ENCODE measurements at regions not wholly inside any gene's neighbourhood (a gene's known extent, or its start where the extent isn't known, plus 50 kb on each side); places are given as distances from the start of the nearest gene placed in this dataset.

DNA sequence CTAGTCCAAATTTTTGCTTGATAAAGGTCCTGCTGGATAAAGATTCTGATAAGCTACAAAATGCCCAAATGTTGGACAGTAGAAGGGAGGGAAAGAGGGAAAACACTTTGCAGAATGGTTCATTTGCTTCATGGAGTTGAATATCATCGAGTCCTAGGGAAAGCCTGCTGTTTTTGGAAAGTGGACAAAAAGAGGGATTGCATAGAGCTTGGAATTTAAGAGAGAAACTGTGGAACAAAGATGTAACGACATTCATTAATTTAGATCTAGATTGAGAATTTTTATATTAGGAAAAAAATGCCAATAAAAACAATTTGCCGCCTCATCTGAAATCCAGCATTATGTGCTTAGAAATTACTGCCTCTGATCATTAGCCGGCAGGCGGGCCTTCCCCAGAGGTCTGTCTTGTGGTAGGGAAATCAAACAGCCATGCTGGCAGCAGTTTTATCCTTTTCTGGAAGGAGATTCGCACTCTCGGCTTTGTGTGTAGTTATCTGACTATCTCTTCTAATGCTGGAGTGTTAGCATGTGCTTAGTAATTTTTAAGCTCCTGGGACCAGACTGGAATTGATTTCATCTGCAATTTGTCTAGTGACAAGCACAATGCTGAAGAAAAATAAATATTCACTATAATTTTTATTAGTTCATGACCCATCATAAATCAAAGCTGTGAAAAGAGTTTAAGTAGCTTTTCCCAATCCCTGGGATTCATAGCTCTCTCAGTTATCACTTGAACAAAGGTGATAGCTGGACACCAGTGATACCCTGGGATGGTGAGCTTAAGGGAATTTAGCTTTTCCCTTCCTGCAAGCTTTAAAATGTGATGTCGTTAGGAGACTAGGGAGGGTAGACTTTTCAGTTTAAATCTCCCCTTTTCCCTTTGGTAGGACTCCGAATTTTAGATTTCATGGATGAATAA lies 329.5 kb downstream of the PRL start:
- TF ChIP-seq, protein P1, sequence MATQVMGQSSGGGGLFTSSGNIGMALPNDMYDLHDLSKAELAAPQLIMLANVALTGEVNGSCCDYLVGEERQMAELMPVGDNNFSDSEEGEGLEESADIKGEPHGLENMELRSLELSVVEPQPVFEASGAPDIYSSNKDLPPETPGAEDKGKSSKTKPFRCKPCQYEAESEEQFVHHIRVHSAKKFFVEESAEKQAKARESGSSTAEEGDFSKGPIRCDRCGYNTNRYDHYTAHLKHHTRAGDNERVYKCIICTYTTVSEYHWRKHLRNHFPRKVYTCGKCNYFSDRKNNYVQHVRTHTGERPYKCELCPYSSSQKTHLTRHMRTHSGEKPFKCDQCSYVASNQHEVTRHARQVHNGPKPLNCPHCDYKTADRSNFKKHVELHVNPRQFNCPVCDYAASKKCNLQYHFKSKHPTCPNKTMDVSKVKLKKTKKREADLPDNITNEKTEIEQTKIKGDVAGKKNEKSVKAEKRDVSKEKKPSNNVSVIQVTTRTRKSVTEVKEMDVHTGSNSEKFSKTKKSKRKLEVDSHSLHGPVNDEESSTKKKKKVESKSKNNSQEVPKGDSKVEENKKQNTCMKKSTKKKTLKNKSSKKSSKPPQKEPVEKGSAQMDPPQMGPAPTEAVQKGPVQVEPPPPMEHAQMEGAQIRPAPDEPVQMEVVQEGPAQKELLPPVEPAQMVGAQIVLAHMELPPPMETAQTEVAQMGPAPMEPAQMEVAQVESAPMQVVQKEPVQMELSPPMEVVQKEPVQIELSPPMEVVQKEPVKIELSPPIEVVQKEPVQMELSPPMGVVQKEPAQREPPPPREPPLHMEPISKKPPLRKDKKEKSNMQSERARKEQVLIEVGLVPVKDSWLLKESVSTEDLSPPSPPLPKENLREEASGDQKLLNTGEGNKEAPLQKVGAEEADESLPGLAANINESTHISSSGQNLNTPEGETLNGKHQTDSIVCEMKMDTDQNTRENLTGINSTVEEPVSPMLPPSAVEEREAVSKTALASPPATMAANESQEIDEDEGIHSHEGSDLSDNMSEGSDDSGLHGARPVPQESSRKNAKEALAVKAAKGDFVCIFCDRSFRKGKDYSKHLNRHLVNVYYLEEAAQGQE (IDR thresholded peaks at IDR 0.05; ENCODE audit: insufficient replicate concordance, low read depth) = no peak
- TF ChIP-seq, protein P2, sequence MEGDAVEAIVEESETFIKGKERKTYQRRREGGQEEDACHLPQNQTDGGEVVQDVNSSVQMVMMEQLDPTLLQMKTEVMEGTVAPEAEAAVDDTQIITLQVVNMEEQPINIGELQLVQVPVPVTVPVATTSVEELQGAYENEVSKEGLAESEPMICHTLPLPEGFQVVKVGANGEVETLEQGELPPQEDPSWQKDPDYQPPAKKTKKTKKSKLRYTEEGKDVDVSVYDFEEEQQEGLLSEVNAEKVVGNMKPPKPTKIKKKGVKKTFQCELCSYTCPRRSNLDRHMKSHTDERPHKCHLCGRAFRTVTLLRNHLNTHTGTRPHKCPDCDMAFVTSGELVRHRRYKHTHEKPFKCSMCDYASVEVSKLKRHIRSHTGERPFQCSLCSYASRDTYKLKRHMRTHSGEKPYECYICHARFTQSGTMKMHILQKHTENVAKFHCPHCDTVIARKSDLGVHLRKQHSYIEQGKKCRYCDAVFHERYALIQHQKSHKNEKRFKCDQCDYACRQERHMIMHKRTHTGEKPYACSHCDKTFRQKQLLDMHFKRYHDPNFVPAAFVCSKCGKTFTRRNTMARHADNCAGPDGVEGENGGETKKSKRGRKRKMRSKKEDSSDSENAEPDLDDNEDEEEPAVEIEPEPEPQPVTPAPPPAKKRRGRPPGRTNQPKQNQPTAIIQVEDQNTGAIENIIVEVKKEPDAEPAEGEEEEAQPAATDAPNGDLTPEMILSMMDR (IDR thresholded peaks at IDR 0.05; ENCODE audit: insufficient read depth, low read length) = no peak
- TF ChIP-seq GABPA (IDR thresholded peaks at IDR 0.05; ENCODE audit: low read depth) = no peak
- DNase-seq (ENCODE audit: low read depth in 1 of 2, low spot score in 1 of 2) = no peak
- H3K27me3 ChIP-seq (ENCODE audit: insufficient read depth, poor library complexity, severe bottlenecking) = no peaks in the 10 kb centered on the region
- H3K27ac ChIP-seq (replicated peaks) = no peak overlapping the region
- no peak overlapping the region for H3K4me3 ChIP-seq (replicated peaks; ENCODE audit: insufficient read depth, low read length)

DNA sequence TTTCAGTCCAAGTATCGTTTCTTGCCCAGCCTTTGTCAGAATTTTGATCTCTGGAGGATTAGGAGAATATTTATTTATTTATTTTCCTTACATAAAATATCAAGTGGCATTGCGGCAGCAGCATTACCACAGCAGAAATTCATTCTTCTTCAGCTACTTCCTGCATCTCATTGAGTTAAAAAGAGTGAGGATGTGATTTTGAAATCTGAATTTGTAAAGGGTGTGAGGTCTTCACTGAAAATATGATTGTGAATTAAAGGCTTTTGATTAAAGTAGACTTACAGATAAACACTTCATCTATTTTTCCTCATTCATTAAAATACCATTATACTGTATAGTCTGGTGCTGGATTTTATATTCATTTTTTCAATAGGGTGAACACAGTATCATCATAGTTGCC lies 328.4 kb downstream of the PRL start:
- no peak overlapping the region for H3K27ac ChIP-seq (replicated peaks)
- no peak for DNase-seq (ENCODE audit: low read depth in 1 of 2, low spot score in 1 of 2)
- H3K27me3 ChIP-seq (ENCODE audit: insufficient read depth, poor library complexity, severe bottlenecking) = no peaks in the 10 kb centered on the region
- no peak overlapping the region for H3K4me3 ChIP-seq (replicated peaks; ENCODE audit: insufficient read depth, low read length)
- TF ChIP-seq, protein P1 (IDR thresholded peaks at IDR 0.05; ENCODE audit: insufficient replicate concordance, low read depth) = no peak
- no peak for TF ChIP-seq POLR2AphosphoS5 (IDR thresholded peaks at IDR 0.05; ENCODE audit: low read depth)
- TF ChIP-seq, protein P2 (IDR thresholded peaks at IDR 0.05; ENCODE audit: insufficient read depth, low read length) = no peak
- TF ChIP-seq SPI1 (IDR thresholded peaks at IDR 0.05; ENCODE audit: borderline replicate concordance, low read depth) = no peak
- TF ChIP-seq GABPA (IDR thresholded peaks at IDR 0.05; ENCODE audit: low read depth) = no peak

DNA sequence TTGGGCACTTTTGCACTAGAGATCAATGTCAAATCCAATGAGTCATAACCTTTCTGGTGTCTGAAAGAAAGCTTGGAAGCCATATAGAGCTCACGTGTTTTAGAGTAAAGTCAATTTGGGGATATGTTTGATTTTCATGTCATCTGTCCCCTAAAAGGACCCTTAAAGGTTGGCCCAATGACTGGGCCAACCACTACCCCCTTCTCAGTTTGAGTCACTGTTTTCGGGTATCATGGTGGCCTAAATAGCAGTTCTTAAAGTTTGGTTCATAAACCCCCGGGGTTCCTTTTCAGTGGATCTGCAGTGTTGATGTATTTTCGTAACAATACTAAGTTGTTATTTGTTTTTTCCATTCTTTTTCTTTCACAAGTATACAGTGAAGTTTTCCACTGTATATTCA lies 327.6 kb downstream of the PRL start:
- no peak overlapping the region for H3K4me3 ChIP-seq (replicated peaks; ENCODE audit: insufficient read depth, low read length)
- no peak for DNase-seq (ENCODE audit: low read depth in 1 of 2, low spot score in 1 of 2)
- no peak for TF ChIP-seq POLR2AphosphoS5 (IDR thresholded peaks at IDR 0.05; ENCODE audit: low read depth)
- TF ChIP-seq GABPA (IDR thresholded peaks at IDR 0.05; ENCODE audit: low read depth) = no peak
- TF ChIP-seq, protein P1 (IDR thresholded peaks at IDR 0.05; ENCODE audit: insufficient replicate concordance, low read depth) = no peak
- no peak for TF ChIP-seq SPI1 (IDR thresholded peaks at IDR 0.05; ENCODE audit: borderline replicate concordance, low read depth)
- TF ChIP-seq, protein P2 (IDR thresholded peaks at IDR 0.05; ENCODE audit: insufficient read depth, low read length) = no peak
- H3K27me3 ChIP-seq (ENCODE audit: insufficient read depth, poor library complexity, severe bottlenecking) = no peaks in the 10 kb centered on the region
- H3K27ac ChIP-seq (replicated peaks) = no peak overlapping the region
